SW 1271 (cell line): ENCODE measurements at regions not wholly inside any gene's neighbourhood (a gene's known extent, or its start where the extent isn't known, plus 50 kb on each side); places are given as distances from the start of the nearest gene placed in this dataset.
"Not testable (repeated sequence)": the region's sequence is repeated elsewhere in the genome, so short reads cannot be mapped to it uniquely, and the experiment has no call there.

ENCODE experiments used
- DNase-seq, 2 experiments: peaks; one replicate each; lab custom pipeline; 2025; lab: John Stamatoyannopoulos, UW

DNA sequence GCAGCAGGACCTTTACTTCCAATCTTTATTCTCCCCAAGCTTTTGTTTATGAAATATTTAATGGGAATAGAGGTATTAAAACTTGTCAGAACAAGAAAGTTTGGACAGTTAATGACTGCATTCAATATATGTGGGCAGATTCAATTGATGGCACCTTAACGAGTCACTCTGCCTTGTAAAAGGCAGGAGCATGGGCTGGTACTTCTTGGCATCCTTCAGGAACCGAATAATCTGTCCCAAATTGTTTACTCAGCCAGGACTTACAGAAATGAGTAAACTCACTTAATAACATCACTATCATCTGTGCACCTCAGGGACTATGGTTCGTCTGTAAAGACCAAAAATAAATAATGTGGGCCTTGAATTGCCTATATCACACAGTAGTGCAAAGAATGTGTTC lies 1280.3 kb upstream of the TMEFF2 start:
- no peak for DNase-seq

GRCh38 chr2:193469251-193469650 lies 1274.5 kb upstream of the TMEFF2 start:
- DNase-seq, result no peak

DNA sequence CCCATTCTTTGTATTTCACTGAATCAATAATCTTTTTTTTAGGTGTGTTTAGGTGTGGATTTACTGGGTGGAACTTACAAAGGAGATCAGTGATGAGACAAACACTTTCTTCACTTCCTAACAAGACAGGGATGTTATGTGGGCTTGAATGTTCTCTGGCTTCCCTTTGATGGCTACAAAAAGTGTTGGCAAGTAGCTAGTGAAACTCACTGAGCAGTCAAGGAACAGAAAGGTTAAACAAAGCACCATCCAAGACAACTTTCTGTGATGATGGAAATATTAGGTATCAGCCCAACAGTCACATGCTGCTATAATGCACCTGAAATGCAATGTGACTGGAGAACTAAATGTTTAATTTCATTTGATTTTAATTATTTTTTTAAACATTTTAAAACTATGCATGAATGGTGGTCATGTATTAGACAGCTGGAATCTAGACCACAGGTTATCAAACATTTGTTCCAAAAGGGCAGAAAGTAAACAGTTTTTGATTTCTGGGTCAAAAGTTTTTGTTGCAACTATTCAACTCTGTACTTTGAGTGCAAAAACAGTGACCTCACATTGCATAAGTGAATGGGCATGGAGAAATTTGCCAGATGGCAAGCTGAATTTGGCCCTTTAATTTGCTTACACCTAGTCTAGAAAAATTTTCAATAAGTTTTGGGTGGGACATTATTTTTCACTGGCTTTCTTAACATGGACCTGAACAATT lies 1272.7 kb upstream of the TMEFF2 start:
- no peak for DNase-seq

DNA sequence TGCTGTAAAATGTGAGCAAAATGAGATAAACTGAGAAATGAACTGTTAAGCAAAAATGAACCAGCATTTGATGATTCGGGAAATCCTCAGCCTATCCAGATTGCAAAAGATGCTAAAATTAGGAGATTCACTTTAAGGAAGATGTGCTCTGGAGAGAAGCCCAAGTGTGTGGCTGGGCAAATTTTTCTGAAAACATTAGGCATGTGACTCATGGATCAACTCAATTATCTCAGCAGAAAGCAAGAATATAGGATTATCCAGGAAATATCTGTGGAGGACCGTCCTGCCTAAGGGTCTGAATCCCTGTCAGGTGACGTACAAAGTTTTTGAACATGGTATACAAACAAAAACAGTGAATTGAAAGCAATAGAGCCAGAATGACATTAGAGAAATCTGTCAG lies 1268.3 kb upstream of the TMEFF2 start:
- no peak for DNase-seq

GRCh38 chr2:193462411-193462810 lies 1267.7 kb upstream of the TMEFF2 start:
- DNase-seq, result no peak

DNA sequence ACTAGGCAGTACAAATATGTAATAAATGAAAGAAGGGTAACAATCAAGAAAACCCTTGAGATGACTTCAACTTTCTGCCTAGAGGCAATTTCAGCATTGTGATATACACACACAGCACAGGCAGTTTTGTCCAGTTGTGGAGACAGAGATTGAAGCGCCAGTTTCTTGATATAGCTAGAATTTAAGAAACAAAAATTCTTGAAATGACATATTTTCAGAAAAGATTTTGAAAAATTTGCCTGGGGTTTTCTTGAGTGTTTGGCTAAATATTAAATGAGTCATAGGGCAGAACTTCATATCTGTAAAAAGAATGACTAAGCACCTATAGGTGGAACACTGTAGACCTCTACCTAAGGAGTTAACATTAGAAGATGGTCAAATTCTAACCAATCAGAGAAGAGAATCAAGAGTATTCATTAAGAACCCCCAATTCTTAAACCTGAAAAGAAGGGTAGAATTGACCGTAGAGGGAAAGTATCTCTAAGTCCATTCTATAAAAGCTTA lies 1266.8 kb upstream of the TMEFF2 start:
- no peak for DNase-seq

DNA sequence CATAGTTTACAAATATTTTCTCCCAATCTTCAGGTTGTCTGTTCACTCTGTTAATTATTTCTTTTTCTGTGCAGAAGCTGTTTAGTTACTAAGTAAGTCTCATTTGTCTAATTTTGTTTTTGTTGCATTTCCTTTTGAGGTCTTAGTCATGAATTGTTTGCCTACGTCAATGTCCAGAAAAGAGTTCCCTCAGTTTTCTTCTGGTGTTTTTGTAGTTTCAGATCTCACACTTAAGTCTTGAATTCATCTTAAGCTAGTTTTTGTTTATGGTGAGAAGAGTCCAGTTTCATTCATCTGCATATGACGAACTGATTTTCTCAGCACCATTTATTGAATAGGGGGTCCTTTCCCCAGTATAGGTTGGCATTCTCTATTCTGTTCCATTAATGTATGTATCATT lies 1252.2 kb upstream of the TMEFF2 start:
- no peak for DNase-seq

DNA sequence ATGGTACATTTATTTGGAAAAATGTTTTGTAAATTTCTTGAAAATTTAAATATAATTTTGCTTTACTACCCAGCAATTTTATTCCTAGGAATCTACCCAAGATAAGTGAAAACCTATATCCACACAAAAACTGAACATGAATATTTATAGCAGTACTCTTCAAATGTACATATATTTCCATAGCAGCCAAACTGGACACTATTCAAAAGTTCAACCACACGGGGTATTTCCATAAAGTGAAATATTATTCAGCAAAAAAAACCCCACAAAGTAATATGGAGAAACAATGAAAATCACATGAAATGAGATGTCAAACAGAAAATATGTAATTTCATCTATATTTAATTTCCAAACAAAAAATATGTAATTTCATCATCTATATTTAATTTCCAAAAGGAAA lies 1247.6 kb upstream of the TMEFF2 start:
- no peak for DNase-seq

DNA sequence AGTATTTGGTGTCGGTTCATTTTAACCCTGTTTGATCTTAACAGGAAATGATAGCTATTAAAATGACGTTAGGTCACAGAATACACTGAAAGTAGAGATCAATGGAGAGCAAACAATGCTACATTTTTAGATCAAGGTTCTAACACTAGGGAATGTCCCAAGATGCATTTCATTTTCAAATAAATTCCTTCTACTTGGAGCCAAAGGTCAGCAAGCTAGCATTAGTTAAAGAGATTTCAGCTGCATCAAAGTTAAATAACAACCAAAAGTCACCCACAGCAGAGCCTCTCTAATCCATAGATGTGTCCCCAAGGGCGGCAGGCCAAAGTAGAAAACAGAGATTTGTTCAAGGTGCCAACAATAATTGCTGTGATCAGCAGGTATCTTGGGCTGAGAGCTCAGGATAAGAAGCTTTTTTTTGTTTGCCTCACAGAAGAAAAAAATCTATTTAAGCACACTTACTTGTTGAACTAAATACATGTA lies 1233.6 kb upstream of the TMEFF2 start:
- no peak for DNase-seq

DNA sequence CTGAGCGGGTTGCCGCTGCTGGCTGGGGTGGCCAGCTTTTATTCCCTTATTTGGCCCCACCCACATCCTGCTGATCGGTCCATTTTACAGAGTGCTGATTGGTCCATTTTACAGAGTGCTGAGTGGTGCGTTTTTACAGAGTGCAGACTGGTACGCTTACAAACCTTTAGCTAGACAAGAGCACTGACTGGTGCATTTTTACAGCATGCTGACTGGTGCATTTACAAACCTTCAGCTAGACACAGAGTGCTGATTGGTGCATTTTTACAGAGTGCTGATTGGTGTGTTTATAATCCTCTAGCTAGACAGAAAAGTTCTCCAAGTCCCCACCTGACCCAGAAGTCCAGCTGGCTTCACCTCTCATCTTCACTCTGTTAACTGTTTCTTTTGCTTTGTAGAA lies 1217.6 kb upstream of the TMEFF2 start:
- not testable (repeated sequence) for DNase-seq

GRCh38 chr2:193409951-193410350 lies 1215.2 kb upstream of the TMEFF2 start:
- DNase-seq, result no peak

DNA sequence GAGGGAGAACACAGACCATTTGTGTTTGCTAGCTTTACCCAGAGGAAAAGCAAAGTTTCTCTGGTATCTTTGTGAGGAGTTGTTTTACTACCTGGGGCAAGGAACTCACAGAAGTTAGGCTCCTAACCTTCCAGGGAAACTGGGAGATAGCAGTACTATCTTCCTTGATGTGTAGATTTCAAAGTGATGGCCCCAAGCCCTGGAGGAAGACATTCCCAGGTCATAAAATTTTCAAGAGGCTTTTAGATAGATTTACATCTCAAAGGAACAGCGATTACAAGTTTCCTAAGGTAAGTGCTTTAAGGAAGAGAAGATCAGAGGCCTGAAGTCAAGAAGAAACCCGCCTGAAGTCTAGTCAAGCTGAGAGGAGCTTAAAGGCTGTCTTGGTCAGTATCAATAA lies 1187.8 kb upstream of the TMEFF2 start:
- no peak for DNase-seq

GRCh38 chr2:193377789-193378188 lies 1183.1 kb upstream of the TMEFF2 start:
- no peak for DNase-seq

DNA sequence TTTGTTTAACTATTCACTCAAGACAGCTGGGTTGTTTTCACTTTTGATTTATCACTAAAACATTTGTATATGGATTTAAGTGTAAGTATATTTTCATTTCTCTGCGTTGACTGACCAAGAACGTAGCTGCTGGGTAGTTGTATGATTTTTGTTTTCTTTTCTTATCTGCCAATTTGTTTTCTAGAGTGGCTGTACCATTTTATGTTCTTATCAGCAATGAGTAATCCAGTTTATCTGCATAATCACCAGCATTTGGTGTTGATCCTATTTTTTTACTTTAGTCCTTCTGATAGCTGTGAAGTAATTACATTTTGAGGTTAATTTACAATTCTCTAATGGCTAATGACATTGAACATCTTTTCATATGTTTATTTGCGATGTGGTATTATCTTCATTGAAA lies 1178.4 kb upstream of the TMEFF2 start:
- no peak for DNase-seq

DNA sequence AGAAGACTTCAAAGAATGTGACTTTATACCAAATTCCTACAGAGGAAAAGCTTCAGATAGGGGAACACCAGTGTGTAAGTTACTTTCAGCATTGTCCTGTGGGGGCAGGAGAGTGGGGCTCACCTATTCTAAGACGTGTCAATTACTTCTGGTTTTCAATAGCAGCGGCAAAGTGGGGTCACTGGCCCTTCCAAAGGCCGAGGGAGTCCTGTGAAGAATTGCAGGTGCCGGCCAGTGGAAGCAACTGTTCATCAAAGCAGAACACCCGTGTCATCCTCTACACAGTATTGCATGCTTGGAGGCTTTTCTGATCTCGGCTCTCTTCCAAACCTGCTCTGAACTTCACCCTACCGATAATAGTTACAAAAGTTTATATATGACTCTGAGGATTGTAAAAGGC lies 1176.5 kb upstream of the TMEFF2 start:
- no peak for DNase-seq

GRCh38 chr2:193368615-193369014 lies 1173.9 kb upstream of the TMEFF2 start:
- DNase-seq, result no peak

GRCh38 chr2:193357508-193357907 lies 1162.8 kb upstream of the TMEFF2 start:
- no peak for DNase-seq

GRCh38 chr2:193352665-193353242 lies 1158.0 kb upstream of the TMEFF2 start:
- DNase-seq, result not testable (repeated sequence)

GRCh38 chr2:193350509-193350908 lies 1155.8 kb upstream of the TMEFF2 start:
- DNase-seq, result no peak

DNA sequence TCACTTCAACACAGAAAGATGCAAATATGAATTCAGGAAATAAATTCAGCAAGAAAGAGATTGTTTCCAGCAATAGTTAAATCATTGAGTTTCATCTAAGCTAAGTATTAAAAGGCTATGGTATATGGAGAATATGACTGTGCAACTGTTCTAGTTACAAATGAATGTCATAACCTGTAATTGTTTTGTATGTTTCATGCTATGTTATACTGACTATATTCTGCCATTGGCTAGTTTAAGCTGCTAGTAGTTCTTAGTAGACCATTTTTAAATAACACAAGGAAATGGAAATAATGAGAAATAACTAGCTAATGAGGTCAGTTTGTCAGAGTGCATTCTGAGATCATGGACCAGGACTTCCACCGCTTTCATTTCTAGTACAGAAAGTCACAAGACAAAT lies 1154.9 kb upstream of the TMEFF2 start:
- no peak for DNase-seq

DNA sequence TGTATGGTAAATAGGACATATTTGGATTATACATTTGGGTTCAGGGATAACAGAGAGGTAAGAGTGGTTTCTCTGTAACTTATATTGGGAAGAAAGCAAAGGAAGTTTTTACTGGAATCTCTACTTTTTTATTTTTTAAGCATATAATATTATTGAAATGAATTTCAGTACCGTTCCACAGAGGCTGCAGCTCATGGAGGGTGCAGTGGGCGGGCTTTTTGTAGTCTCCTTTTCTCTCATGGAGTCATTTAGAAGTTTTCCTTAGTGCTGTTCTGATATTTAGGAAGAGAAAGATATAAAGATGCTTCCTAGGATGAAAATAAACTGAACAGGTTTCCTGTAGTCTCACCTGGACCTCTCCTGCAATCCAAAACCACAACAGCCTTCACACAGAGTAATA lies 1153.3 kb upstream of the TMEFF2 start:
- no peak for DNase-seq

DNA sequence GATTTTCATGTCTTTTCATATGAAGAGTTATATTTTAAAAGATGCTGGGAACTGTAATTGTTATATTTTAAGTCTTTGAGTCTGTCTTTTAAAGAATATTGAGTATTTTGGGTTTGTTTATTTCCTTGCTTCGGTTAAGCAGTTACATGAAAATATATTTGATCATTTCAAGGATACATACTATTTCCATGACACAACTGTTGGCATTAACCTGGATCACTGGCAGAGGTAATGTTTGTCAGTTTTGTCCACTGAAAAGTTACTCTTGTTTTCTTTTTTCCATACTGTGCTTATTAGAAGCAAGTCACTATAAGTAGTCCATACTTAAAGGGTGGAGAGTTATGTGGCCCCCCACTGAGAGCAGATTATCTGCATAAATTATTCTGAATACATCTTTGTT lies 1142.0 kb upstream of the TMEFF2 start:
- no peak for DNase-seq

GRCh38 chr2:193334401-193334800 lies 1139.7 kb upstream of the TMEFF2 start:
- DNase-seq, result no peak

- DNase-seq, result no peak
Observed at GRCh38 chr2:193333539-193333938, 1138.8 kb upstream of the TMEFF2 start.
